HL-60 (cell line): ENCODE measurements at regions not wholly inside any gene's neighbourhood (a gene's known extent, or its start where the extent isn't known, plus 50 kb on each side); places are given as distances from the start of the nearest gene placed in this dataset.

Source experiments
- DNase-seq, 2 experiments: peaks; one replicate each; pipeline ENCODE4 v3.0.0-alpha.2; 2010 to 2020; ENCODE audit warnings: low read depth in 1 of 2, low spot score in 1 of 2
- H3K27ac ChIP-seq: fragments of 250-450 bp; sonication (Bioruptor Pico); replicated peaks from 2 replicates; pipeline ENCODE4 v1.5.1; 2020; ENCODE audit warnings: mild to moderate bottlenecking, moderate library complexity
- H3K27me3 ChIP-seq: fragments of 250-450 bp; sonication (Bioruptor Pico); 2 replicates; pipeline ENCODE4 v1.5.1; 2021; ENCODE audit warnings: mild to moderate bottlenecking, moderate library complexity; ENCODE audit not compliant: insufficient read depth, poor library complexity, severe bottlenecking
- H3K4me3 ChIP-seq: replicated peaks from 2 replicates; pipeline ENCODE4 v1.5.1; 2011; ENCODE audit warnings: mild to moderate bottlenecking, control low read depth, low read length; ENCODE audit not compliant: insufficient read depth
- CTCF ChIP-seq: IDR thresholded peaks from one replicate; pipeline ENCODE4 v1.5.1; 2011; ENCODE audit warnings: low read length, control low read depth, inconsistent platforms; ENCODE audit not compliant: insufficient read depth
- GABPA ChIP-seq: IDR thresholded peaks from 2 replicates; pipeline ENCODE4 v1.6.1; 2012; ENCODE audit warnings: low read depth
- POLR2AphosphoS5 ChIP-seq: IDR thresholded peaks from 2 replicates; pipeline ENCODE4 v1.6.1; 2012; ENCODE audit warnings: low read depth
- REST ChIP-seq: IDR thresholded peaks from 2 replicates; pipeline ENCODE4 v1.6.1; 2012; ENCODE audit warnings: low read depth; ENCODE audit not compliant: insufficient replicate concordance
- SPI1 ChIP-seq: IDR thresholded peaks from 2 replicates; pipeline ENCODE4 v1.6.1; 2012; ENCODE audit warnings: low read depth, mild to moderate bottlenecking, borderline replicate concordance

DNA sequence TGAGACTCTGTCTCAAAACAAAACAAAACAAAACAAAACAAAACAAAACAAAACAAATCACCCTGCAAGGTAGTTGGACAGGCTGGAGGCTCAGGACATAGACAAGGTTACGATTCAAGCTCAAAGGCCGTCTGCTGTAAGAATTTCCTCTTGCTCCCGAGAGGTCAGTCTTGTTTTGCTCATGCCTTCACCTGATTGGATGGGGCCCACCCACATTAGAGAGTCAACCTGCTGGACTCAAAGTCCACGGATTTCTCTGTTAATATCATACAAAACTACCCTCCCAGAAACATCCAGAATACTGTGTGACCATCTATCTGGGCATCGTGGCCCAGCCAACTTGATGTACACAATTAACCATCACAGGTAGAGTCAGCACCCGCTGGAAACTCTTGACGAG is 330.0 kb upstream of the EEF2KMT start:
- no peak for DNase-seq
- no peak for TF ChIP-seq SPI1
- no peak for TF ChIP-seq POLR2AphosphoS5
- no peak for TF ChIP-seq GABPA
- TF ChIP-seq CTCF, result no peak
- TF ChIP-seq REST, result no peak
- Histone ChIP-seq H3K27ac (no peak overlapping the region), H3K4me3 (no peak overlapping the region), H3K27me3 (no peaks in the 10 kb centered on the region)

DNA sequence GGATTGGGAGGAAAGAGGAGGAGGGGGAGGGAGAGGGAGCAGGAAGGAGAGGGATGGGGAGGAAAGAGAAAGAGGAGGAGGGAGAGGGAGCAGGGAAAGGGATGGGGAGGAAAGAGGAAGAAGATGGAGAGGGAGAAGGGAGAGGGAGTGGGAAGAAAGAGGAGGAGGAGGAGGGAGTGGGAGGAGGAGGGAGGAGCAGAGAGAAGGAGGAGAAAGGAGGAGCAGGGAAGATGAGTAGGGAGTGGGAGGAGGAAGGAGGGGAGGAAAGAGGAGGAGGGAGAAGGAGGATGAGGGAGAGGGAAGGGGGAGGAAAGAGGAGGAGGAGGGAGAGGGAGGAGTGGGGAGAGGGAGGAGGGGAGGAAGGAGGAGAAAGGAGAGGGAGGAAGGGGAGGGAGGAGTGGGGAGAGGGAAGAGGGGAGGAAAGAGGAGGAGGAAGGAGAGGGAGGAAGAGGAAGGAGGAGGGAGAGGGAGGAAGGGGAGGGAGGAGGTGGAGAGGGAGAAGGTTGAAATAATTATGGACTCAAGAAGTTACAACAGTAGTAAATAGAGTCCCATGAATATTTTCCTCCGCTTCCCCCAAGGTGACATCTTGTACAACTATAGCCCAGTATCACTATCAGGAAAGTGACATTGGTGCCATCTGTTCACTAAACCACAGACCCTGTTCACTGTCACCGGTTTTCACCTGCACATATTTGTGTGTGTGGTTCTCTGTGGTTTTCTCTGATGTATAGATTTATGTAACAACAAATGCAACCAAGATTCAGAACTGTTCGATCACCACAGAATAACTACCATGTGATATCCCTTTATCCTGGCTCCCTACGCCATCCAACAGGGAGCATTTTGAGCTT is 325.3 kb upstream of the EEF2KMT start:
- H3K27me3 ChIP-seq, result no peaks in the 10 kb centered on the region
- TF ChIP-seq SPI1 (no peak), CTCF (no peak), GABPA (no peak), POLR2AphosphoS5 (no peak), REST (no peak)
- DNase-seq, result no peak

GRCh38 chr16:5422047-5422446 is 324.5 kb upstream of the EEF2KMT start:
- no peak for DNase-seq
- Histone ChIP-seq H3K27me3 (no peaks in the 10 kb centered on the region), H3K27ac (no peak overlapping the region), H3K4me3 (no peak overlapping the region)
- TF ChIP-seq SPI1 (no peak), POLR2AphosphoS5 (no peak), REST (no peak), CTCF (no peak), GABPA (no peak)

More for the DNA sequence above, 325.3 kb upstream of the EEF2KMT start:
- H3K27ac ChIP-seq, result no peak overlapping the region
- H3K4me3 ChIP-seq, result no peak overlapping the region
